Activated CD8-positive, alpha-beta memory T cell treated with anti-CD3 and anti-CD28 coated beads, Interleukin-2, amount 50 U/mL, for 1 hour (primary cell): ENCODE measurements at regions not wholly inside any gene's neighbourhood (a gene's known extent, or its start where the extent isn't known, plus 50 kb on each side); places are given as distances from the start of the nearest gene placed in this dataset.
"Not testable (repeated sequence)": the region's sequence is repeated elsewhere in the genome, so short reads cannot be mapped to it uniquely, and the experiment has no call there.

Source experiments
- DNase-seq: peaks from one replicate; pipeline ENCODE4 v3.0.0-alpha.2; 2020; ENCODE audit errors: extremely low read depth

- DNase-seq, result no peak
Measured at GRCh38 chr7:146057958-146058357, 58.6 kb upstream of the CNTNAP2 start.

DNA sequence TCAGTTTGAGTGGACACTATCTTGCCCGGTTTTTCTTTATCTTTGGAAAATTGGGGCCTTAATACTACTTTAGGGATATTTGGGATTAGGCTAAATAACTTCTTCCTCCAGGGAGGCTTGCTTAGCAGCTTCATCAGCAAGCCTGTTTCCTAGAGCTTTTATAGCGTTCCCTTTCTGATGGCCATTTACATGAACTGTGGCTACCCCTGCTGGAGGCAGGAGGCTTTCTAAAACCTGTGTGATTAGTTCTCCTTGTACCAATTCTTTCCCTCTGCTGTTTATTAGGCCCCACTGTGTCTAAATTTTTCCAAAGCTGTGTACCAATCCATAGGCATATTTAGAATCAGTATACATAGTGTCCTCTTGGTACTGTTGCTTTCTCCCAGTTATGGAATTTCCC, 61.7 kb upstream of the CNTNAP2 start:
- no peak for DNase-seq

- no peak for DNase-seq
Measured at GRCh38 chr7:146053492-146053891, 63.1 kb upstream of the CNTNAP2 start.

- DNase-seq, result not testable (repeated sequence)
Measured at GRCh38 chr7:146043310-146043709, 73.3 kb upstream of the CNTNAP2 start.

DNA sequence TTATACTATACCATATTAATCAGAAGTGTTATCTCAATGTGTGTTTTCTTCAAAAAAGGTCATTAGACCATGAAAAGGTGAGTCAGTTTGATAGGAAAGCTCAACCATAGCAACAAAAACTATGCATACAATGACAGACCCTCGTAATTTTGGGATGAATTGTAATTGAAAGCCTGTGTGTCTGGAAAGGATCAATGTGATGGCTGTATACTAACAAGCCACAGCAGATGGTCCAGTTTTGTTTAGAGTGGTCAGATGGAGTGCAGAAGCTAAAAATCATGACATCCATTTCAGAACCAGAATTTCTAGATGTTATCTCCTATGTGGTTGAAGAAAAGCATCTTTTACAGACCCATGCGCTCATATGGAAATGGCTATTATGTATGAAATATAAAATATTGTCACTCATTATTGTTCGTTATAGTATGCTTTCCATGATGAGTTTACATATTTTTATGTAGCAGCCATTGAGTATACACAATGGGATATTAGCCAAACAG, 88.3 kb upstream of the CNTNAP2 start:
- no peak for DNase-seq

DNA sequence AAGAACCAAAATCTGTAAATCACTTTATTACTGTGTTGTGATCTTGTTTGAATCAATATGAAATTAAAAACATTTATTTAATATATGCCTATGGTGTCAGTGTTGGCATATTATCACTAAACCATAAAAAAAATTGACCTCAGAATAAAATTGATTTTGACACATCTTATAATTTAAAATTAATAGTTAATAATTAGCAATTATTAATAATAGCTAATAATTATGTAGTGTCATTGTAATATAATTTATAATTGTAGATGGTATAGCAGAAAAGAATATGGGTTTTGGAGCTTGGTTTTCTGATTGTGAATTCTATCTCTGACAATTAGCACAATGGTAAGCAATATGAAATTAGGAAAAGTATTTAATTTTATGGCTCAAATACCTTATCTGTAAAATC, 89.4 kb upstream of the CNTNAP2 start:
- DNase-seq, result no peak

GRCh38 chr7:146022776-146023175, 93.8 kb upstream of the CNTNAP2 start:
- no peak for DNase-seq

DNA sequence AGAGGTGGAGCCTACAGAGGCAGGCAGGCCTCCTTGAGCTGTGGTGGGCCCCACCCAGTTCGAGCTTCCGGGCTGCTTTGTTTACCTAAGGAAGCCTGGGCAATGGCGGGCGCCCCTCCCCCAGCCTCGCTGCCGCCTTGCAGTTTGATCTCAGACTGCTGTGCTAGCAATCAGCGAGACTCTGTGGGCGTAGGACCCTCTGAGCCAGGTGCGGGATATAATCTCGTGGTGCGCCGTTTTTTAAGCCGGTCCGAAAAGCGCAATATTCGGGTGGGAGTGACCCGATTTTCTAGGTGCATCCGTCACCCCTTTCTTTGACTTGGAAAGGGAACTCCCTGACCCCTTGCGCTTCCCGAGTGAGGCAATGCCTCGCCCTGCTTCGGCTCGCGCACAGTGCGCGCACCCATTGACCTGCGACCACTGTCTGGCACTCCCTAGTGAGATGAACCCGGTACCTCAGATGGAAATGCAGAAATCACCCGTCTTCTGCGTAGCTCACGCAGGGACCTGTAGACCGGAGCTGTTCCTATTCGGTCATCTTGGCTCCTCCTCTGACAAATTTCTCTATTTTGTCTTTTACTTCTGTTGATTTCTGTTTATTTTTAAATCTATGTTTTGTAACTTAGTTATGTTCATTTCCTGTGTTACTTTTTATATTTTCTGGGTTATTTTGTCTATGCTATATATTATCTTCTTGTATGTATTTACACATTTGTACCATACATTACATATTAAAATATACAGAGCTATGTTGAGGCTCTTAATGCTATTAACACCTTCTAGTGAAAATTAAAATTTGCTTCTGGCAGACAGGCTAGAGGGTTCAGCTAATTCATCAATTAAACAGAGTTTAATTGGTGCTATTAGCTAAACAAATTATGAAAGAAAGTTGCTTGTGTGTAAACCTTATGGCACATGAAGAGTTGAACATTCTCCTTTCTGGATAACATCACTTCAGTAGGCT, 97.3 kb upstream of the CNTNAP2 start:
- not testable (repeated sequence) for DNase-seq

GRCh38 chr7:146017366-146017765, 99.2 kb upstream of the CNTNAP2 start:
- not testable (repeated sequence) for DNase-seq

DNA sequence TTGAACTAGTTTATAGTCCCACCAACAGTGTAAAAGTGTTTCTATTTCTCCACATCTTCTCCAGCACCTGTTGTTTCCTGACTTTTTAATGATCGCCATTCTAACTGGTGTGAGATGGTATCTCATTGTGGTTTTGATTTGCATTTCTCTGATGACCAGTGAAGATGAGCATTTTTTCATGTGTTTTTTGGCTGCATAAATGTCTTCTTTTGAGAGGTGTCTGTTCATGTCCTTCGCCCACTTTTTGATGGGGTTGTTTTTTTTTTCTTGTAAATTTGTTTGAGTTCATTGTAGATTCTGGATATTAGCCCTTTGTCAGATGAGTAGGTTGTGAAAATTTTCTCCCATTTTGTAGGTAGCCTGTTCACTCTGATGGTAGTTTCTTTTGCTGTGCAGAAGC, 102.4 kb upstream of the CNTNAP2 start:
- DNase-seq, result not testable (repeated sequence)

- DNase-seq, result no peak
Measured at GRCh38 chr7:146008293-146008692, 108.3 kb upstream of the CNTNAP2 start.

DNA sequence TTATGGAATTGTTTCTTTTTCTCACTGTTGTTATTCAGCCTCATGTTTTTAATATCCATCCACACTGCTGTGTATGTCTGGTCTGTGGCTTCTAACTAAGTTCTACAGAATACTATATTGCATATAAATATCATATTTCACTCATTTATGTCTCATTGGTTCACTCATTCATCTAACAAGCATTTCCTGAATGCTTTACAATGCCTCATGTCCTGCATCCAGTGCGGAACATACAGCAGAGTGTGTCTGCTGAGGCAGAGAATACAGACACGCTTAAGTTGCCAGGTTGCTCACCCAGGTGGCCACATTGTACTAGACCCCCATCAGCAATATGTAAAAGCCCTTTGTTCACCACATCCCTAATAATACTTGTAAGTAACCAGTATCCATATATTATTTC, 111.8 kb upstream of the CNTNAP2 start:
- no peak for DNase-seq

DNA sequence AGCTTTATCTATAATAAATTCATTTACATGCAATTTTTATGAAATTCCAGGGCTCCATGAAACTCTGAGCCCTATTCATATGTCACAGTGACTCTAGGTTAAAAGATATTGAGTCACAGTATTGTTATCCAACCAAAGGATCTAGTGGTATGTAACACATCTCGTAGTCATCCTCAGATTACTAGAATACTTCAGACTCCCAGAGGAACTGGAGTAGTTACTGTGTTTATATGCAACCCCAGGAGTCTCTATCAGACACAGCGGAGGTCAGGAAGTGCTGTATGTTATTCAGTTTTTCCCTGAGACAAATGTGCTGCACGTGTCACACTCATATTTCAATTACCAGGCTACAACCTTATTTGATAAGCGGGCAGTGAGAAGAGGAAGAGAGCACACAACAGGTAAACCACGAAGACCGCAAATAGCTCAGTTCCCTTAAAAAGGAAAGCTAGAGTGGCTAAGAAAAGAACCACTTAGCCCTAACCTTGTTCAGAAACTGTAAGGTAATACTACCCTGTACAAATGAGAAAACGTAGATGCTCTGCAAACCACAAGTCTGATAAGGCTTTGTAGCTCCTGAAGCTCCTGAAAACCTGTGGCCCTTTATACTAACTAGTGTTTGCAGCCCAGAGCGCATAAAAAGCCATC, 114.0 kb upstream of the CNTNAP2 start:
- DNase-seq, result no peak

DNA sequence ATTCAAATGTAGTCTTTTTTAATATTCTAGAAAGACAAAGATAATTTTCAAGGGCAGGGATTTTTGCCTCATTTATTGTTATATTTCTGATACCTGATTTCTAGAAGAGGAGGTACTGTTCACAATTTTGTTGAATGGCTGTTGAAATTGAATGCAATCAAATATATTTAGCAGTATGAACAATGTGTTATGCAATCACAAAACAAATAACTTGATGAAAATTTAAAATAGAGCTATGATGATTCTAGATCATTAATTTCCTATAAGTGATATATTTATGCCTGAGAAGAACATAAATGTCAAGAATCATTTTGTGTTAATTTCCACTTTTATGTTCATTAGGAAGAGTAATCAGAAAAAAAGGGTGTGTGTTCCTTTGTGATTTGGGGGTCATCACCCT, 114.6 kb upstream of the CNTNAP2 start:
- no peak for DNase-seq

GRCh38 chr7:146000882-146001281, 115.7 kb upstream of the CNTNAP2 start:
- DNase-seq, result no peak

DNA sequence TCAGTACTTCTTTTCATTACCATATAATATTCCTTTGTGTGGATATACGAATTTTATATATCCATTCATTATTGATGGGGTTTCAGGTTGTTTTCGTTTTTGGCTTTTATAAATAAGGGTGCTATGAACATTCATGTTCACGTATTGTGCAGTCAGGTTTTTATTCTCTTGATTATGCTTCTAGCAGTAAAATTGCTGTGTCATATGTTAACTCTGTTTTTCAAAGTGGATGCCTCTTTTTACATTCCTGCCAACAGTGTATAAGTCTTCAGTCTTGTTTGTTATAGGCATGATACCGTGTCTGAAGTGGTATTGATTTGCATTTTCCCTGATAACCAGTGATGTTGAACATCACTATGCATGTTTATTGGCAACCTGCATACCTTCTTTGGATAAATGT, 127.1 kb upstream of the CNTNAP2 start:
- no peak for DNase-seq

GRCh38 chr7:145986248-145986874, 130.2 kb upstream of the CNTNAP2 start:
- no peak for DNase-seq

- no peak for DNase-seq
Measured at GRCh38 chr7:145978769-145979168, 137.8 kb upstream of the CNTNAP2 start.

GRCh38 chr7:145959981-145960380, 156.6 kb upstream of the CNTNAP2 start:
- DNase-seq, result no peak

DNA sequence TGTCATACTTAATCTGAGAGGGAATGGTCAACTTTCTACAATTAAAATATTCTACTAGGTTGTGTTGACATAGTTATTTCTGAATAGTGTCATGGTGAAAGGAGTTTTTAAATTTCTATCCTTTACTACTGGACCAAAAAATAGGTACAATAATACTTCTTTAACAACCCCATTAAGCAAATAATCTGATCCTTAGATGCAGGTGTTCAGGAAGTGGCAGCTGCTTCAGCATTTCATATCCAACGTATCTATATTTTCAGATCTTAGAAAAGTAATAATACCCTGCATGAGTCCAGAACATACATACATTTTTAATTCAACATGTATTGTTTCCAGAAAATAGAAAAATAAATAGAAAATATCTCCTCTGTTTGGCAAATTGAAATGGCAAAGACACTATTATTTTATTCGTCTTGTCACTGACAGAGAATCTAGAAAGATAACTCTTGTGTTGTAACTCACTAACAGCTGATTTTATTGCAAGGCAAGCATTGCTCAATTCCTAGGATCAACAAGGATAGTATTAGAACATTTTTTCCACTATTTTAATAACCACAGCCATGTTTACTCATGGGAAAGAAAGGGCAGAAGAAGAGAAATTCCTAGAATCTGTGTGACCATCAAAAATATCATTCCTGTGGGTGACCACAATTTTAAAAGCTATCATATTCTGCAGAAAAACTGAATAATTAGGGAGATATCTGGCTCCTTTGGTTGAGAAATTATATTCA, 159.3 kb upstream of the CNTNAP2 start:
- DNase-seq, result no peak

GRCh38 chr7:145951566-145951965, 165.0 kb upstream of the CNTNAP2 start:
- DNase-seq, result no peak

- no peak for DNase-seq
Measured at GRCh38 chr7:145928937-145929336, 187.7 kb upstream of the CNTNAP2 start.
